Fibroblast of the aortic adventitia (primary cell): ENCODE measurements at regions not wholly inside any gene's neighbourhood (a gene's known extent, or its start where the extent isn't known, plus 50 kb on each side); places are given as distances from the start of the nearest gene placed in this dataset.

Experiments used
- DNase-seq: peaks from one replicate; pipeline ENCODE4 v3.0.0-alpha.2; 2010; ENCODE audit warnings: low read depth
- H3K4me3 ChIP-seq: 2 replicates; pipeline ENCODE4 v1.5.1; 2011; ENCODE audit warnings: low read depth, mild to moderate bottlenecking, control low read depth, low read length, moderate library complexity
- CTCF ChIP-seq: IDR thresholded peaks from 2 replicates; pipeline ENCODE4 v1.5.1; 2011; ENCODE audit warnings: mild to moderate bottlenecking, low read length, control low read depth, inconsistent platforms; ENCODE audit not compliant: insufficient read depth

- no peak overlapping the region for H3K4me3 ChIP-seq
- DNase-seq = no peak
- no peak for TF ChIP-seq CTCF
Measured at GRCh38 chr3:193941486-193941885, 194.5 kb upstream of the HES1 start.

GRCh38 chr3:193942516-193943055, 193.4 kb upstream of the HES1 start:
- TF ChIP-seq CTCF = no peak
- no peak overlapping the region for H3K4me3 ChIP-seq
- DNase-seq = no peak

GRCh38 chr3:193943200-193943599, 192.7 kb upstream of the HES1 start:
- no peak for TF ChIP-seq CTCF
- no peak overlapping the region for H3K4me3 ChIP-seq
- DNase-seq = no peak

- TF ChIP-seq CTCF = no peak
- DNase-seq = no peak
- H3K4me3 ChIP-seq = no peak overlapping the region
Measured at GRCh38 chr3:193943851-193944517, 192.0 kb upstream of the HES1 start.

- no peak for TF ChIP-seq CTCF
- H3K4me3 ChIP-seq = no peak overlapping the region
- DNase-seq = no peak
Measured at GRCh38 chr3:193944518-193944884, 191.4 kb upstream of the HES1 start.

GRCh38 chr3:193945143-193945542, 190.8 kb upstream of the HES1 start:
- DNase-seq = peak; percentile 8
- no peak overlapping the region for H3K4me3 ChIP-seq
- no peak for TF ChIP-seq CTCF

GRCh38 chr3:193946945-193947344, 189.0 kb upstream of the HES1 start:
- no peak overlapping the region for H3K4me3 ChIP-seq
- DNase-seq = no peak
- TF ChIP-seq CTCF = no peak
